GOT3 (cell line): ENCODE measurements at regions not wholly inside any gene's neighbourhood (a gene's known extent, or its start where the extent isn't known, plus 50 kb on each side); places are given as distances from the start of the nearest gene placed in this dataset.

Source experiments
- DNase-seq: peaks from one replicate; lab custom pipeline; 2025; ENCODE audit warnings: mixed read lengths; lab: John Stamatoyannopoulos, UW

- DNase-seq = no peak
Measured at GRCh38 chr15:95912280-95912625, 418.2 kb upstream of the NR2F2 start.

DNA sequence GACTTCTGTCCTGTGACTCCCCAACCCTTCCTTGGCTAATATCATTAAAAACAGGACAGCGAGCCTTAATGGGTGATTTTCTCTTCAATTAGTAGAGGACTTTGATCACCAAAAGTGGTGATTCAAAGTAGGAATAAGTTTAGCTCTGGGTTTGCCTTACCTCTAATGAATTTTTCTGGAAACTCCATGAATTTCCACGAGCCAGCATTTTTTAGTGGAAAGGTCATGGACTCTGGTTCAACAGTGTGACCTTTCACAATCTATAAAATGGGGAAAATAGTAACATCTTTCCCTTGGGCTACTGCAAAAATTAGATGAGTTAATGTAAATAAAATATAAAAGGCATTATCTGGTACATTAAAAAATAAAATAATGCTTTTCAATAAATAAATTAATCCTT, 417.8 kb upstream of the NR2F2 start:
- DNase-seq = no peak

GRCh38 chr15:95916568-95916967, 413.9 kb upstream of the NR2F2 start:
- no peak for DNase-seq

- no peak for DNase-seq
Measured at GRCh38 chr15:95918525-95918924, 412.0 kb upstream of the NR2F2 start.

DNA sequence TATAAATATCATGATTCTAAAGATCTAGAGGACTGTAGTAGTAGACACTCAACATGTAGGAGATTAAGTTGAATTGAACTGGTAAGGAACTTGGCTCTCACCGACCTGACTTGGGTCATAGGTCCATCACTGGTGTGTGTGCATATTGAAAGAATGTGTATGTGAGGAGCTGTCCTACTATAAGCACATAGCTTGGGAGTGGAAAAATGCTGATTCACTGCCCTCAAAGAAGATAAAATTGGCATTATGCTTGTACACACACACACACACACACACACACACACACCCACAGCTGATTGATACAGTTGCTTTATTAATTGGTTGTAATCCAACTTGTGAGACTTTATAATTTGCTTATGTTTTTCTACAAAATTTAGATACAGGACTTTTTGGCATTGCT, 411.0 kb upstream of the NR2F2 start:
- DNase-seq = no peak

DNA sequence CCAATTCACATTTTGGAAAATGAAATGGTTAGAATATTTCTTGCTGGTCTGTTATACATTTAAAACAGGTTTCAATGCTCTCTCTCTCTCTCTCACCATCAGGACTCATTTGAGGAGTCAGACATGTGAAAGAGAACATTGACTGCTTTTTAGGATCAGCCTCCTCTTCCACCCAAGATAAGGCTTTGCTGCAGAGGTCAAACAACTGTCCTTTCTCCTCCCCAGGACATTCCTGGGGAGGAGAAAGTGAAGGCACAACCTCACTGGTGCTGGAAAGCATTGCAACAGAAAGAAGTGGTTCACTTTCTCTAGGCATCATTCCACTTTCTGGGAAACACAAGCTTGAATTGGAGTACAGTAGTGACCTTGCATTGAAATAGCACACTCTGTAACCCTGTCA, 409.1 kb upstream of the NR2F2 start:
- DNase-seq = no peak

DNA sequence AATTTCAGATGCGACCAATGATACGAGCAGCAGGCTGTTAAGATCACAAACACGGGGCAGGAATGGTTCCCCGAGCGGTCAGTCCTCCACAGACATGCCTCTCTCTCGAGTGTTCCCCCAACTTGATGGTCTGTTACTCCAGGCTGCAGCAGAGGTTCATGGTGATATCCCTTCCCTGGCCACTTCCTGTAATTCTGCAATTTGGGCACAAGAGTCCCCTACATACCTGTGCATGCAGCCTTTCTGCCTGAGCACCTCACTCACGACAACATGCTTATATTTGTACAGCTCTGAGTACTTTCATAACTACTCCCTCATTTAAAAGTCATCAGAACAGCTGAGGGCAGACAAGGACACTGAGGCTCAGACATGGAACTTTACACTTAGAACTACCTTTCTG, 408.1 kb upstream of the NR2F2 start:
- DNase-seq = no peak

DNA sequence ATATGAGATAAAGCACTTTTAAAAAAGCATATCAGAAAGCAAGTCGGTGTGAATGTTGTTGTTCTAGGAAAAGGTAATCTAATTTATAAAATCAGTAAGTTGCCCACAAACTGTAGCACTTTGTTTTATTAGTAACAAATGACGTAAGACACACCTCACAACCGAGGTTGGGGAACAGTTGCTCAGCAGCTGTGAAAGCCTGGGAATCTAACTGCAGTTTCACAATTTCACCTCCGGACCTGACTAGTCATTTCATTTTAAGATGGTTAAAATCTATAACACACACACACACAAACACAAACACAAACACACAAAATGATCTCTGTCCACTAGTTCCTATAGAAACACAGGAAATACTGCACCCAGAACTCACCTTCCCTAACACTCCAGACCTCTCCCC, 406.7 kb upstream of the NR2F2 start:
- DNase-seq = no peak

DNA sequence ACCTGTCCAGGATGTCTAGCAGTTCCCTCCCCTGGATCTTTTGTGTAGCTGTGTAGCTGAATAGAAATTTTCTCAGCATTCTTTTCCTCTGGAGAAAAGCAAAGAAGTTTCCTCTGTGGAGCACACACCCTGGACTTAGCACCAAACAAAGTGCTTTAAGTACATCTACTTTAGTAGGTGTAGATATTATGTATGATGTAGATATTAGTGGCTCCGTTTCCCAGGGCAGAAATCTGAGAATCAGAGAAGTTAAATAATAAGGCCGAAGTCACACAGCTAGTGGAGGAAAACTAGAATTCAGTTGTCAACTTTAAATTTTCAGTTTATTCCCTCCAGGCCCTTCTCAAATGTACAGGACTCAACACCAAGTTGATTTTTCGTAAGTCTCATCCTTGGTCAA, 401.7 kb upstream of the NR2F2 start:
- no peak for DNase-seq

DNA sequence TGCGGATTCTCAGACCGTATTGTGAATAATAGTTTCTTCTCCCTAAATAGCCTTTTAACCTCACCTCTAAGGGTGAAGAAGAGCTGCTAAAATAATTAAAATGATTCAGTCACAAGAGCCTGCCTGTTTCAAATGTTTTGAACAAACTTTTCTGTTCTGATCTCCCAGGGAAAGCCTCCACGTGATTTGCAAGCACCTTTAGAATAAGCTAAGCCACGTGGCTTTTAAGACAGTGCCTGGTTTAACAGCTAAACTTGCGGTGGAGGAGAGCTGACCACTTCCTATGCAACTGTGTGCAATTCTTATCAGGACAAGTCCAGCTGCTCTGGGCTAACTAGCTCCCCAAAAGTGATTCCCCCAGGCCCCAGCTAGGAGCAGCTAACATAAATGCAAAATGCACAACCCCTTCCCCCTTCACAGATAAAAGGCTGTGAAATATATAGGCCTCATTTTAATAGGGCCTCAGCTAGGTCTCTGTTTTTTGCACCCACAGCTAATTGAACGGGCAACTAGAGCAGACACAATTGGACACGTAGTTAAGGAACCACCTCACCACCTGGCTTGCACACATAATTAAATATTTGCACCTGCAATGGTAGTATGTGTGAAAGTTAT, 401.2 kb upstream of the NR2F2 start:
- DNase-seq = no peak

GRCh38 chr15:95930659-95931375, 399.7 kb upstream of the NR2F2 start:
- no peak for DNase-seq

GRCh38 chr15:95931619-95932018, 398.9 kb upstream of the NR2F2 start:
- no peak for DNase-seq

GRCh38 chr15:95932141-95932540, 398.4 kb upstream of the NR2F2 start:
- DNase-seq = no peak

DNA sequence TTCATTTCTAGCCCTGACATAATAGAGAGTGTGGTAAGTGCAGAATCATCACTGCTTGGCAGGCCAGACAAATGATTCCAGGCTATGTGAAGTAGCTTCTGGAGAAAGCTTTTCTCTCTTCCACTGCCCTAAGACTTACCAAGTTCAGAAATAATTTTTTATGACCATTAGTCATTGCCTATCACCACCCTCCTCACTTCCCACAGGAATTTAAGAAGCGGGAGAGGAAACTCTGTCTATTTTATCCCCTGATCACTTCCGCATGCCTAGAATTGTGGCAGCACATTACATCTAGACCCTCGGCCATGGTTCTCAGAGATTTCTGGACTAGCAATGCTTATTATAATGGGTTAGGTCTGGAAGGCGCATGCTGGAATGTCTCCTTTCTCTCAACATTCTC, 397.8 kb upstream of the NR2F2 start:
- no peak for DNase-seq

DNA sequence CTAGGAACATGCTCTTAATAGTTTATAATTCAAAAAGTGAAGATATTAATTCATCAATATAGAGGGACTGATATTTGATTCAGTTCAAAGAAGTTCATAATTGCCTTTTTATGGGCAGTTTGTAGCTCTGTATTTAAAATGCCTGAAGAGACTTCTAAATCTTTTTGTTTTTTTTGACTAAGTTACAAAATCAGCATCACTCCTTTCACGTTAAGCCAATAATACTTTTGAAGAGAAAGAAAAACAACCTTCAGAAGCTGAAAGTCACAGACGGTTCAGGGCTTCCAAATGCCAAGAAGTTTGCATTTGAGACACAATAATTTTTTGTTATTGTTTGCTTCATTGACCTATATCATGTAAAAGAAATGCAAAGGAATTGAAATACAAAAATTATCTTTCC, 394.6 kb upstream of the NR2F2 start:
- no peak for DNase-seq

GRCh38 chr15:95937128-95937528, 393.4 kb upstream of the NR2F2 start:
- DNase-seq = no peak

- no peak for DNase-seq
Measured at GRCh38 chr15:95940431-95940985, 390.0 kb upstream of the NR2F2 start.

DNA sequence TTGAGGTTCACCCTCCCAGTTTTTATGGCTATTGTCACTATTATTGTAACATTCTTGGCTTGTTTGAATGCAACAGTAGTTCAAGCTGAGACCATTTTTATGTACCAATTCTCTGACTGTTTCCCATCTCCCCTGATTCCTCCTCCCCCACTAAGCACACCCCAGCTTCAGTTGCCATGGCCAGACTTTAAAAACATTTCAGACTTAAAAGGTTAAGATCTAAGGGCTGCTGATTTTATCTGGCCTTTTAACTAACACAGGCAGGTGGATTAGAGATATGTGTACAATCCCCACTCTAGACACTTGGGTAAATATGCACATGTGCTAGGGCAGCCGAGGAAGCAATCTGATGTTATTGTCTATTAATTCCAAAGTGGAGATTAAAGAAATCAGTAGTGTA, 386.3 kb upstream of the NR2F2 start:
- DNase-seq = no peak

DNA sequence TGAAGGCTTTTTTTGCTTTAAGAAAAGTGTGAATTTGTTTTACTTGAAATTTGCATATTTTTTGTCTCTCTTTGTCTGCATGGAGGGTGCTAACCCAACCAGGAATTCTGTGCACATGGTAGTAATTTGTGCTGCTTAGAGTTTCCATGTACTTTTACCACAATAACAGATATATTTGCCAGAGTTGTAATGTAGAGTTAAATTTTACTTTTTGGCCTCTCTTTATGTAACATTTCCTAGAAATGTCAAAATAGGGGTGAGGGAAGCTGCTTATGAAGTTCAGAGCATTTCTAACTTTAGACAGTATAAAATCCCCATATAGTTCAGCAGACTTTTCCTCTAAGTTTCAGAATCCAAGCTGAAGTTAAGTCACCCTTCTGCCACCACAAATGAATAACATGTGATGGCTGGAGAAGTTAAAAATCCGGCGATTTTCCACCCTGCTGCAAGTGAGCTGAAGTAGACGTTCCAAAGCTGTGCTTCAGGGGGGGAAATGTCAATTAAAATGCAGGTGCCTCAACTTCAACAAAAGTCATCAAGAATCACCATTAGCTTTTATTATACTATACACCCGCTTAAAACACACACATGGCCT, 385.7 kb upstream of the NR2F2 start:
- no peak for DNase-seq

DNA sequence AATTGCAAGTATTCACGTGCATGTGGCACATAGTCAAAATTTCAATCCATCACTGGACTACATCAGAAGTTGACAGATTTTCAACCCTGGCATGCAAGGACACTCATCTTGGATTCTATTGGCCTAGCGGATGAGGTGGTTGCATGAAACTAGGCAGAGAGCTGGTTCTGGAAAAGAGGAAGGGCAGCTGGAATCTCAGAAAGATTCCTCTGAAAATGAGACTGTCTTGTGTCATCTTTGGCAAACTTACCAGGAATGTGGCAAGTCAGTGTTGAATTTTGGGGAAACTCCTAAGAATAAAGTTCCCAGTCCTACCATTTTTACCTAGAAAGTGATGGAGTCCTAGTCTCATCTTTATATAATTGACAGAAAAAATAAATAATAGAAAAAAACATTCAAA, 384.3 kb upstream of the NR2F2 start:
- no peak for DNase-seq

- no peak for DNase-seq
Measured at GRCh38 chr15:95946926-95947325, 383.6 kb upstream of the NR2F2 start.

DNA sequence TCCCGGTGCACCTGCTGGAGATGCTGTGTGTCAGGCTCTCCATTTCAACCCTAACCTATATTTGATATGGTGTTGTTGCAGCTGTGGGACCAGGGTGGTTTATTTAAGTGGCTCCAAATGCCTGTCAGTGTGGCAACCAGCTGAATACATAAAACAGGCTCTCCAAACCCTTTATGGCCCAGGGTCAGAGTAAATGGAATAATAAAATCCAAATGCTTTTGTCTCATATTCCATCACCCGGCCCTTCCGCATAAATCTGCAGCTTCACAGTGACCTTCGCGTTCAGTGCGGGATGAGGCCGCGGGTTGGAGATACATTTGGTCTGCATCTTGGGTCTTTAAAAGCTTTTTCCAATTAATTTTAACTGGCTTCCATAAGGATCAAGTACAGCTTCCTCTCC, 382.1 kb upstream of the NR2F2 start:
- no peak for DNase-seq

DNA sequence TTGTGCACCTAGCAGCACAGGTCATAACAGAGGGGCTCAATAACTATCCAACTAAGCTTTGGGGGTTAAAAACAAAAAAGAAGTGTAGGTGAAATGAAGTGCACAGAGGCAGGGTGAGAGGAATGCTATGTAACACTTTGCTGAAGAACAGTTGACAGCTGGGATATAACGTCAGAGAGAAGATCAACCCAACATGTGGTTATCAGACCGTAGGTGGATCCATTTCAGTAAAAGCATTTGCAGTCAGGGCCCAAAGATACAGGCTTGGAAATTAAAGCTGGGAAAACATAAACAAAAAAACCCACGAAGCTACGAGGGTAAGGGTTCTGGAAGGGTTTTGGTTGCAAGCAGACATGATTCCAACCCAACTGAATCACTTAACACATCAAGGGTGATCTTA, 377.5 kb upstream of the NR2F2 start:
- DNase-seq = no peak

DNA sequence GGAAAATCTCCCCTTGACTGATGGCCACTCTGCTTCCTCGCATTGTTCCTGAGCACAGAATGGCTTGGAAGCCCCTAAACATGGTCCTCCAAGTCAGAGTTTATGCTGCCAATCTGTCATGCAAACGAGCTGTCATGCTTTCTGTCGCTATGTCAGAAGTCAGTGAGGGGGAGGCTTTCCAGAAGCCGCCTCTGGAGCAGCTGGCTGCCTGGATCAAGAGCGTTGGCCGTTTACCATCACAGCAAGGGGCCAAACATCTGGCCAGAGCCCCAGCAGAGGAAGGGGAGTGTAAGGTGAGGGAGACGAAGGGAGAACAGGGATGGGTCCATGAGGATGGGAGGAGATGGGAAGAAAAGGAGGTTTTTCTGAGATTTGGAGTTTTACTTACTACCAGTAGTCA, 372.6 kb upstream of the NR2F2 start:
- no peak for DNase-seq
